Lower lobe of right lung (tissue), 2 donors: ENCODE measurements at regions not wholly inside any gene's neighbourhood (a gene's known extent, or its start where the extent isn't known, plus 50 kb on each side); places are given as distances from the start of the nearest gene placed in this dataset.

Experiments
- ATAC-seq, 2 donors: fragments of 200-7000 bp; cut with Tn5 transposase; one replicate each; pipeline ENCODE4 v1.9.1; 2020 to 2022; ENCODE audit warnings: mild to moderate bottlenecking in 2 of 2, moderate library complexity in 2 of 2
- DNase-seq: peaks from one replicate; pipeline ENCODE4 v3.0.0-alpha.2; 2020
- H3K27ac ChIP-seq: fragments of 200-600 bp; one replicate; pipeline ENCODE4 v1.8.0; 2022
- H3K27me3 ChIP-seq: fragments of 200-600 bp; one replicate; pipeline ENCODE4 v1.8.0; 2022; ENCODE audit warnings: low read depth
- H3K36me3 ChIP-seq: fragments of 200-600 bp; one replicate; pipeline ENCODE4 v1.8.0; 2022; ENCODE audit warnings: mild to moderate bottlenecking
- H3K4me1 ChIP-seq: fragments of 200-600 bp; one replicate; pipeline ENCODE4 v1.8.0; 2022
- H3K4me3 ChIP-seq: fragments of 200-600 bp; one replicate; pipeline ENCODE4 v1.8.0; 2022; ENCODE audit warnings: mild to moderate bottlenecking
- H3K9me3 ChIP-seq: fragments of 200-600 bp; one replicate; pipeline ENCODE4 v1.8.0; 2022
- CTCF ChIP-seq: fragments of 200-600 bp; IDR thresholded peaks from one replicate; pipeline ENCODE4 v1.8.0; 2022; ENCODE audit warnings: antibody characterized with exemption, mild to moderate bottlenecking
- intact Hi-C: fragments of 100-400 bp; cut with DNase I; formaldehyde crosslinking; loops from one replicate; pipeline ENCODE4 v1.11.0; 2022
- donor health status: DM: no; HTN: yes; CAD: no; lungs with severe emphysema.

- H3K27ac ChIP-seq: no peak overlapping the region
- no peak for DNase-seq
- no peaks in the 10 kb centered on the region for H3K27me3 ChIP-seq
- no peak for ATAC-seq
- TF ChIP-seq CTCF: no peak
- no peak overlapping the region for H3K4me3 ChIP-seq
- H3K9me3 ChIP-seq: no peaks in the 10 kb centered on the region
- H3K4me1 ChIP-seq: no peaks in the 10 kb centered on the region
- H3K36me3 ChIP-seq: no peaks in the 10 kb centered on the region
- intact Hi-C loops: no loop called here
These were observed 1318.5 kb downstream of the STIM2 start for GRCh38 chr4:28179126-28179525.

GRCh38 chr4:28209371-28209924 lies 1348.8 kb downstream of the STIM2 start:
- DNase-seq (no peak), ATAC-seq (no peak)
- no peak overlapping the region for H3K4me3 ChIP-seq
- H3K36me3 ChIP-seq: no peaks in the 10 kb centered on the region
- intact Hi-C loops: no loop called here
- no peak overlapping the region for H3K27ac ChIP-seq
- TF ChIP-seq CTCF: no peak
- H3K27me3 ChIP-seq: no peaks in the 10 kb centered on the region
- H3K9me3 ChIP-seq: no peaks in the 10 kb centered on the region
- H3K4me1 ChIP-seq: no peaks in the 10 kb centered on the region

DNA sequence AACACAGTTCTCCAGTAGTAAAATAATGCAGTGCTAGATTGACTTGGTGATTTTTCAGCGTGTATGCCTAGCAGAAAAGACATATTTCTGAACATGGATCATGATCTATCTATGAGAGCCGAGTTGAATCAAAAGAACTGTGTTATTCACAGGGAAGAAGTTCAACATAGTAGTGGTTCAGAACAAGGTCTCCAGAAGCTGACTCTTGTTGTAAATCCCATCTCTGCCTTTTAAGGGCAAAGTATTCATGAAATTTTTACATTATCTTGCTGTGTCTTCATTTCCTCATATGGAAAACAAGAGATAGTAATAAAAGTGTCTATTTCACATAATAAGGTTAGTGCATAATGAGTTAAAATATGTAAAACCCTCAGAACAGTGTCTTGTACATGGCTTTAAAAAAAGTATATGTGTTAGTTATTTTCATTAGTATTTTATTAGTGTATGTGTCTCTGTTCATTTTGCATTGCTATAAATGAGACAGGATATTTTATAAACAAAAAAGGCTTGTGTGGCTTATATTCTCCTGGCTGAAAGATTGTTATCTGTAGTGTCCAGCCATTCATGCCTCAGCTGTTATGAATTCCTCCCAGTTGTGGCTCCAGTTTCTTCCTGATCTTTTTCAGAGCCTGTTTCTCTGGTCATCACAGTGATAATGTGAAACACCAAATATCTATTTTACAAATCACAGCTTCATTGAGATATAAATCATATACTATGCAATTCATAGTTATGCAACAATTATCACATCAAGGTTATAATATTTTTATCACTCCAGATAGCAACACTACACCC lies 1351.2 kb downstream of the STIM2 start:
- Histone ChIP-seq H3K4me3 (no peak overlapping the region), H3K9me3 (no peaks in the 10 kb centered on the region), H3K4me1 (no peaks in the 10 kb centered on the region), H3K27me3 (no peaks in the 10 kb centered on the region), H3K36me3 (no peaks in the 10 kb centered on the region), H3K27ac (no peak overlapping the region)
- TF ChIP-seq CTCF: no peak
- no peak for DNase-seq
- intact Hi-C loops: no loop called here
- no peak for ATAC-seq

DNA sequence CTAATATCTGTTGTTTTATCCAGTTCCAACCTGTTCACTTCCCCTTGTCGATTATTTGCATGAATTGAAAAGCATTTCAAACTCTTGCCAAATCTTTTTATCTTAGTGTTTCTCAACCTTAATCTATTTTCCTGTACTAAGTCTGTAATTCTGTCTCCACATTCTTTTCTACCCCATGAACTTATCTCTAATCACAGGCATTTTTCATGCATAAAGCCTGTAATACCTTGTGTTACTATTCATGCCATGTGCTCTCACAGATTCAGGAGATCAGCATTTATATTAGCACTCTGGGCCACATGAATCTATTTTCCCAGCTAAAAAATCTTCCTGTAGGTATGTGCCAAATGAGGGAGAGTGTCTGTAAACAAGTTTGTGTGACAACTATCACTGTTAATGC lies 1360.9 kb downstream of the STIM2 start:
- no peaks in the 10 kb centered on the region for H3K27me3 ChIP-seq
- no peaks in the 10 kb centered on the region for H3K4me1 ChIP-seq
- no peaks in the 10 kb centered on the region for H3K36me3 ChIP-seq
- intact Hi-C loops: no loop called here
- DNase-seq (no peak), ATAC-seq (no peak)
- no peaks in the 10 kb centered on the region for H3K9me3 ChIP-seq
- no peak for TF ChIP-seq CTCF
- H3K27ac ChIP-seq: no peak overlapping the region
- no peak overlapping the region for H3K4me3 ChIP-seq

- Histone ChIP-seq H3K27me3 (no peaks in the 10 kb centered on the region), H3K4me3 (no peak overlapping the region), H3K36me3 (no peaks in the 10 kb centered on the region), H3K27ac (no peak overlapping the region), H3K4me1 (no peaks in the 10 kb centered on the region), H3K9me3 (no peaks in the 10 kb centered on the region)
- DNase-seq: no peak
- intact Hi-C loops: no loop called here
- no peak for TF ChIP-seq CTCF
- no peak for ATAC-seq
These were observed 1364.4 kb downstream of the STIM2 start for GRCh38 chr4:28225050-28225449.
